Type B pancreatic cell (in vitro differentiated cells): ENCODE measurements at regions not wholly inside any gene's neighbourhood (a gene's known extent, or its start where the extent isn't known, plus 50 kb on each side); places are given as distances from the start of the nearest gene placed in this dataset.

Experiments
- DNase-seq: peaks from one replicate; pipeline ENCODE4 v3.0.0; 2021; ENCODE audit warnings: mixed read lengths; ENCODE audit not compliant: unreplicated experiment; ENCODE audit errors: extremely low spot score
- H3K27ac Mint-ChIP-seq: 2 replicates; pipeline ENCODE4 v1.8.0; 2021; ENCODE audit warnings: mild to moderate bottlenecking, mixed read lengths
- H3K27me3 Mint-ChIP-seq: 2 replicates; pipeline ENCODE4 v1.8.0; 2021; ENCODE audit warnings: mixed read lengths
- H3K36me3 Mint-ChIP-seq: 2 replicates; pipeline ENCODE4 v1.8.0; 2021; ENCODE audit warnings: mixed read lengths
- H3K4me1 Mint-ChIP-seq: one replicate; pipeline ENCODE4 v1.8.0; 2021; ENCODE audit warnings: mixed read lengths; ENCODE audit not compliant: unreplicated experiment
- H3K4me3 Mint-ChIP-seq: 2 replicates; pipeline ENCODE4 v1.8.0; 2021; ENCODE audit warnings: mild to moderate bottlenecking, mixed read lengths
- H3K9me3 Mint-ChIP-seq: 2 replicates; pipeline ENCODE4 v1.8.0; 2021; ENCODE audit warnings: mixed read lengths
- TF ChIP-seq, protein P1 (sequence below): fragments of 200-600 bp; sonication (generic); conservative IDR thresholded peaks from 2 replicates; pipeline ENCODE4 v1.5.0; 2021; ENCODE audit warnings: antibody characterized with exemption, mild to moderate bottlenecking

DNA sequence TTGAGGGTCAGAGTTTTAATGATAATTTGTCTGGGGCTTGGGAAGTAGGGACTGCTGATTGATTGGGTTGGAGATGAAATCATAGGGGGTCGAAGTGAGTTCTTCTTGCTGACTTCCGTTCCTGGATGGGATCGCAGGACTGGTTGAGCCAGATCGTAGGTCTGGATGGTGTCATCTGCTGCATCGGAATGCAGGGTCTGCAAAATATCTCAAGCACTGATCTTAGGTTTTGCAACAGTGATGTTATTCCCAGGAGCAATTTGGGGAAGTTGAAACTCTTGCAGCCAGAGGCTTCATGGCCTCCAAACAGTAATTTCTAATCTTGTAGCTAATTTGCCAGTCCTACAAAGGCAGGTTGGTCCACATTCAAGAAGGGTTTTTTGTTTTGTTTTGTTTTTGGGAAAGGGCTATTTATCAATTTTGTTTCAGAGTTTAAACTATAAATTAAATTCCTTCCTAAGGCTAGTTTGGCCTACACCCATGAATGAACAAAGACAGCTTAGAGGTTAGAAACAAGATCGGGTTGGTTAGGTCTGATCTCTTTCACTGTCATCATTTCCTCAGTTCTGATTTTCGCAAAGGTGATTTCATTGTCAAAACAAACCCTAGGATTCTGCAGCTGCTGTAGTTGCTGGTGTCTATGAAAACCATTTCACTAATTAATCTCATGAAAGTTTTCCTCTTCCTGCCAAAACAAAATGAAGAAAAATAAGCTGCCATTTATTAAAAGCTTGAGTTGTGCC lies 388.0 kb downstream of the TMEM232 start:
- no peaks in the 10 kb centered on the region for H3K36me3 Mint-ChIP-seq
- DNase-seq: no peak
- peak overlapping the region; percentile 57 for H3K4me3 Mint-ChIP-seq
- H3K4me1 Mint-ChIP-seq: peaks cover 20% of the 10 kb centered on the region
- no peaks in the 10 kb centered on the region for H3K27me3 Mint-ChIP-seq
- TF ChIP-seq, protein P1, sequence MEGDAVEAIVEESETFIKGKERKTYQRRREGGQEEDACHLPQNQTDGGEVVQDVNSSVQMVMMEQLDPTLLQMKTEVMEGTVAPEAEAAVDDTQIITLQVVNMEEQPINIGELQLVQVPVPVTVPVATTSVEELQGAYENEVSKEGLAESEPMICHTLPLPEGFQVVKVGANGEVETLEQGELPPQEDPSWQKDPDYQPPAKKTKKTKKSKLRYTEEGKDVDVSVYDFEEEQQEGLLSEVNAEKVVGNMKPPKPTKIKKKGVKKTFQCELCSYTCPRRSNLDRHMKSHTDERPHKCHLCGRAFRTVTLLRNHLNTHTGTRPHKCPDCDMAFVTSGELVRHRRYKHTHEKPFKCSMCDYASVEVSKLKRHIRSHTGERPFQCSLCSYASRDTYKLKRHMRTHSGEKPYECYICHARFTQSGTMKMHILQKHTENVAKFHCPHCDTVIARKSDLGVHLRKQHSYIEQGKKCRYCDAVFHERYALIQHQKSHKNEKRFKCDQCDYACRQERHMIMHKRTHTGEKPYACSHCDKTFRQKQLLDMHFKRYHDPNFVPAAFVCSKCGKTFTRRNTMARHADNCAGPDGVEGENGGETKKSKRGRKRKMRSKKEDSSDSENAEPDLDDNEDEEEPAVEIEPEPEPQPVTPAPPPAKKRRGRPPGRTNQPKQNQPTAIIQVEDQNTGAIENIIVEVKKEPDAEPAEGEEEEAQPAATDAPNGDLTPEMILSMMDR: no peak
- peak overlapping the region; percentile 80 for H3K27ac Mint-ChIP-seq
- H3K9me3 Mint-ChIP-seq: no peaks in the 10 kb centered on the region

DNA sequence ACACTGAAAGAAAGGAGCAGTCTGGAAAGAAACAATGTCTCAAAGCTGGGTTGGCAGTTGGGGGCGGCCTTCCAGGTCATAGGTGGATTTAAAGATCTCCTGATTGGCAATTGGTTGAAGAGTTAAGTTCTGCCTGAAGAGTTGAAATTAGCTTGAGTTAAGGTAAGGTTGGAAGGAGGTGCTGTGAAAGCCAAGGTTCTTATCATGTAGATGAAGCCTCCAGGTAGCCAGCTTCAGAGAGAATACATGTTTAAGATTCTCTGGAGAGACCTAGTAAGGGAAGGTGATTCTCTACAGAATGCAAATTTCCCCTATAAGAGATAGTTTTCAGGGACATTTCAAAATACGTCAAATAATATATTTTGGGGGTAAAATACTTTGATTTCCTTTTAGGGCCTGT lies 387.1 kb downstream of the TMEM232 start:
- Mint-ChIP-seq H3K27ac (peak overlapping the region; percentile 80), H3K9me3 (no peaks in the 10 kb centered on the region), H3K36me3 (no peaks in the 10 kb centered on the region), H3K4me3 (no peak overlapping the region), H3K4me1 (peaks cover 20% of the 10 kb centered on the region), H3K27me3 (no peaks in the 10 kb centered on the region)
- TF ChIP-seq, protein P1: no peak
- no peak for DNase-seq

DNA sequence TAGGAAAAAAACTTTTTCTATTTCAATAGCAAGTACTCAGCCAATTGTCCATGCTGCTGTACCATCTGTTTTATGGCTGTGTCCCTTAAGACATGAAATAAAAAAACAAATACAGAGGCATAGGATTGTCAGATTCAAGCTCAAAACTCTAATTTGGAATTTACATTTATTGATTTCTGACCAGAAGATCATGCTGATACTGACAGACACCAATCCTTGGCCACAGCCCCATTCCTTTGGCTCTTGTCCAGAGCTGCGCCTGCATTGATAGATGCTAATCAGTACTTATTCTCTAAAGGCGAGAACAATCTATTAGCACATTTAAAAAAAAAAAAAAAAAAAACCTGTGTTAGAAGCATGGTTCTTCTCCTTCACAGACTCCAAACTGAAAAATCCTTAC lies 384.6 kb downstream of the TMEM232 start:
- H3K4me1 Mint-ChIP-seq: peaks cover 20% of the 10 kb centered on the region
- TF ChIP-seq, protein P1: no peak
- no peak for DNase-seq
- no peaks in the 10 kb centered on the region for H3K27me3 Mint-ChIP-seq
- no peaks in the 10 kb centered on the region for H3K9me3 Mint-ChIP-seq
- no peaks in the 10 kb centered on the region for H3K36me3 Mint-ChIP-seq
- no peak overlapping the region for H3K27ac Mint-ChIP-seq
- H3K4me3 Mint-ChIP-seq: no peak overlapping the region

DNA sequence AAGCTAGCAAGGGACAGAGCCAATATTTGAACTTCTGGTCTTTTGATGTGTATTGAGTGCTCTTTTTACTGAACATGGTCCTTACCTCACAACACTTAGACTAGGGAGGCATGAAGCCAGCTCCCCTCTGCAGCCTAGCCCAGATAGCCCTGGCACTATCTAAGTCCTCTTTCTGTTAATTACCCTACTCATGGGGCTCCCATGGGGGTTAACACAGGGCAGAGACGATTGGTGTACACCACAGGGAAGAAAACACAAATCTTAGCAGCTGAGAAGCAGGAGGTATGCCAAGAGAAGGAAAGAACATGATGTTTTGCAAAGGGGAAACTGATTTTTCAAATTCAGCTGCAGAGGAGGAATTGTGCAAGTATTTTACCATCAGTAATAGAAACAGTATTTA lies 383.8 kb downstream of the TMEM232 start:
- Mint-ChIP-seq H3K9me3 (no peaks in the 10 kb centered on the region), H3K27ac (no peak overlapping the region), H3K4me3 (no peak overlapping the region), H3K27me3 (peaks cover 3% of the 10 kb centered on the region), H3K36me3 (no peaks in the 10 kb centered on the region), H3K4me1 (peaks cover 20% of the 10 kb centered on the region)
- no peak for DNase-seq
- TF ChIP-seq, protein P1: no peak

DNA sequence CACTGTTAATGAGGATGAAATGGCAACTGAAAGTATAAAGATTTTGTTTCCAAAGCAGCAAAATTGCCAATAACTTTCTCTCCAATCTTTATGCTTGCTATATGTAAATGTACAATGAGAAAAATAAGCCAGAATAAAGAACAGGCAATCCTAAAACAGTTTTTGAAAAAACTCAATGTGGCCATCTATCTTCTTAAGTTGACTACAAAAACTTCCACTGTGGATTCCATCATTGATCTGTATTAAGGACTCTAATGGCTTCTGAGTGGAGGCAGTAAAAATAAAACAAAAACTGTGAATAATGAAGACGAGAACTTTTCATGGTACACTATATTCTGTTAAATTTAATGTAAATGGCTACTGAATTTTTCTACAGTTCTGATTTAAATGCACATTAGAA lies 382.9 kb downstream of the TMEM232 start:
- H3K4me3 Mint-ChIP-seq: no peak overlapping the region
- H3K27ac Mint-ChIP-seq: no peak overlapping the region
- TF ChIP-seq, protein P1: peak; percentile 50
- no peaks in the 10 kb centered on the region for H3K36me3 Mint-ChIP-seq
- no peaks in the 10 kb centered on the region for H3K9me3 Mint-ChIP-seq
- peaks cover 14% of the 10 kb centered on the region for H3K4me1 Mint-ChIP-seq
- H3K27me3 Mint-ChIP-seq: peaks cover 3% of the 10 kb centered on the region
- no peak for DNase-seq
